Hepatocyte (in vitro differentiated cells): ENCODE measurements at regions not wholly inside any gene's neighbourhood (a gene's known extent, or its start where the extent isn't known, plus 50 kb on each side); places are given as distances from the start of the nearest gene placed in this dataset.
"Not testable (repeated sequence)": the region's sequence is repeated elsewhere in the genome, so short reads cannot be mapped to it uniquely, and the experiment has no call there.

Experiments used
- DNase-seq: peaks from one replicate; pipeline ENCODE4 v3.0.0-alpha.2; 2016; ENCODE audit warnings: low spot score
- H2AFZ ChIP-seq: fragments of 200-600 bp; sonication (generic); 2 replicates; pipeline ENCODE4 v1.6.0; 2016; ENCODE audit warnings: antibody characterized with exemption, mild to moderate bottlenecking
- H3K27ac ChIP-seq: fragments of 200-600 bp; sonication (generic); 2 replicates; pipeline ENCODE4 v1.5.1; 2016; ENCODE audit warnings: mild to moderate bottlenecking
- H3K27me3 ChIP-seq: fragments of 200-600 bp; sonication (generic); 2 replicates; pipeline ENCODE4 v1.6.1; 2016
- H3K36me3 ChIP-seq: fragments of 200-600 bp; sonication (generic); replicated peaks from 2 replicates; pipeline ENCODE4 v1.5.1; 2016; ENCODE audit warnings: low read depth; ENCODE audit not compliant: insufficient read depth
- H3K4me1 ChIP-seq: fragments of 200-600 bp; sonication (generic); 2 replicates; pipeline ENCODE4 v1.5.1; 2016; ENCODE audit warnings: mild to moderate bottlenecking, moderate library complexity; ENCODE audit not compliant: insufficient read depth
- H3K4me2 ChIP-seq: fragments of 200-600 bp; sonication (generic); 2 replicates; pipeline ENCODE4 v1.6.0; 2016
- H3K4me3 ChIP-seq: fragments of 200-600 bp; sonication (generic); 2 replicates; pipeline ENCODE4 v1.5.1; 2016; ENCODE audit warnings: mild to moderate bottlenecking
- H3K79me2 ChIP-seq: fragments of 200-600 bp; sonication (generic); 2 replicates; pipeline ENCODE4 v1.6.0; 2017; ENCODE audit warnings: mild to moderate bottlenecking
- H3K9me2 ChIP-seq: fragments of 200-600 bp; sonication (generic); replicated peaks from 2 replicates; pipeline ENCODE4 v1.6.0; 2017; ENCODE audit warnings: mild to moderate bottlenecking; ENCODE audit not compliant: insufficient read depth
- H3K9me3 ChIP-seq: fragments of 200-600 bp; sonication (generic); 2 replicates; pipeline ENCODE4 v1.5.1; 2016; ENCODE audit warnings: low read depth, mild to moderate bottlenecking
- H4K20me1 ChIP-seq: fragments of 200-600 bp; sonication (generic); 2 replicates; pipeline ENCODE4 v1.6.0; 2016; ENCODE audit warnings: mild to moderate bottlenecking; ENCODE audit not compliant: insufficient read depth, poor library complexity, severe bottlenecking
- CTCF ChIP-seq: fragments of 200-600 bp; sonication (generic); IDR thresholded peaks from 2 replicates; pipeline ENCODE4 v1.5.1; 2016; ENCODE audit warnings: antibody characterized with exemption, mild to moderate bottlenecking; ENCODE audit not compliant: poor library complexity
- EZH2 ChIP-seq: fragments of 200-600 bp; sonication (generic); IDR thresholded peaks from 2 replicates; pipeline ENCODE4 v1.6.1; 2016; ENCODE audit warnings: antibody characterized with exemption, mild to moderate bottlenecking, borderline replicate concordance
- EZH2phosphoT487 ChIP-seq: fragments of 200-600 bp; sonication (generic); IDR thresholded peaks from one replicate; pipeline ENCODE4 v1.6.1; 2018; ENCODE audit warnings: antibody characterized with exemption, mild to moderate bottlenecking, low read depth, moderate library complexity; ENCODE audit not compliant: unreplicated experiment, severe bottlenecking
- WGBS: methylation state at CpG from one replicate; pipeline ENCODE4 v1.1.6; 2016; ENCODE audit warnings: low lambda C conversion rate; ENCODE audit errors: missing lambda C conversion rate; 5-methylcytosine and 5-hydroxymethylcytosine counted together

DNA sequence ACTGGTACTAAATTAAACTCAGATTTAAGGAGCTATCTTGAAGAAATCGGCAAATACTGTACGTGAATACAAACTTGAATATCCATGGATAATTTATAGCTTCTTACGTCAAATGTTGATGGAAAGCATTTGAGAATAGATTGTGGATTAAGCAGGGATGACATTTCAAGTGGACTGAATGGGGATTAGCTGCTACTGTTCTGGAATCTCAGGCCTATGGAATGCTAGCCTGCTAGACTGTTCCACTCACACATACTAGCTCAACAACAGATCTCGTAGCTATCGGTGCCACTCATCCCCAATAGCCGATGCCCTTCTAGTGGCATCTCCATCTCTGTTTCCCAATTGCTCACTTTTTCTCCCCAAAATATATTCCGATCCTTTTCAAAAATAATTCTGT lies 62.0 kb upstream of the USP25 start:
- Histone ChIP-seq H3K4me1 (peaks cover 4% of the 10 kb centered on the region), H3K9me3 (no peaks in the 10 kb centered on the region), H3K9me2 (no peaks in the 10 kb centered on the region), H3K4me2 (no peak overlapping the region), H3K36me3 (no peaks in the 10 kb centered on the region), H3K27ac (no peak overlapping the region), H3K79me2 (no peaks in the 10 kb centered on the region), H2AFZ (no peak overlapping the region), H3K4me3 (no peak overlapping the region), H4K20me1 (no peaks in the 10 kb centered on the region), H3K27me3 (no peaks in the 10 kb centered on the region)
- WGBS = 84% methylated on average over 7 of the region's 7 CpGs
- DNase-seq = no peak
- TF ChIP-seq EZH2 = no peak
- no peak for TF ChIP-seq CTCF
- TF ChIP-seq EZH2phosphoT487 = no peak

DNA sequence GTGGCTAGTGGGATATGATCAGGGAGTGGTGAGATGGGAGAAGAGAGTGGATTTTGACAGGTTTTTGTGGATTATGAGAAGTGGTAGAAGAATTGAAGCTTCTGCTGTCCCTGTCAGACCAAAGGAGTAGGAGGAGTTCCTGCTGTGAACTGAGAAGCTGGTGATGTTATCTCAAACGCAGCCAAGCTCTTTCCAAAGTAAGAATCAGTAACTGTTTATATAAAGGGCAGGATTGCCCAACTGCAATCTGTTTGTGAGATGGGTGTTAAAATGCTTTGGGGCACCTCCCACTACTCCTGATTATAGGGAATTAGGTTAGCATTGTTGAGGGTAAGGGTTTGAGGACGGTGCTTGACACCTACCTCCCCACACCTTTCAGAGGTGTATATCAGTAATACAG lies 60.5 kb upstream of the USP25 start:
- Histone ChIP-seq H3K4me1 (peaks cover 4% of the 10 kb centered on the region), H2AFZ (no peak overlapping the region), H3K27ac (no peak overlapping the region), H3K27me3 (no peaks in the 10 kb centered on the region), H3K36me3 (no peaks in the 10 kb centered on the region), H3K9me2 (no peaks in the 10 kb centered on the region), H3K4me2 (no peak overlapping the region), H4K20me1 (no peaks in the 10 kb centered on the region), H3K4me3 (no peak overlapping the region), H3K79me2 (no peaks in the 10 kb centered on the region), H3K9me3 (no peaks in the 10 kb centered on the region)
- TF ChIP-seq EZH2 = no peak
- TF ChIP-seq CTCF = no peak
- TF ChIP-seq EZH2phosphoT487 = no peak
- WGBS = 24% methylated on average over 2 of the region's 2 CpGs
- no peak for DNase-seq

DNA sequence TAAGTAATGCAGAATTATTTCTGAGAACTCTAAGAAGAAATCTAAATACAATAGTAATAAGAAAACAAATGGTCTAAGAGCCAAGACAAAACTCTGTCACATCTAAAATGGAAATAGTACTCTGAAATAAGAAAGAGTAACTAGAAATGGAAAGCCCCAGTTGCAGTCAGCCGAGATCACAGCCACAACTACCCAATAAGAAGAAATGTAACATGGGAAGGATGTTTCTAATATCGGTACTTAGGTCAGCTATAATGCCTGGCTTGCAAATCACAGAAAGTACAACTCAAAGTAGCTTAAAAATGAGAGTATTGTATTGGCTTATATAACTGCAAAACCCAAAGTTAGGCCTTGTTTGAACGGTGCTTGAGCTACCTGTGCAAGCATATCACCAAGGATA lies 58.6 kb upstream of the USP25 start:
- H2AFZ ChIP-seq = no peak overlapping the region
- H4K20me1 ChIP-seq = no peaks in the 10 kb centered on the region
- no peaks in the 10 kb centered on the region for H3K36me3 ChIP-seq
- no peaks in the 10 kb centered on the region for H3K79me2 ChIP-seq
- H3K4me3 ChIP-seq = no peak overlapping the region
- no peak for TF ChIP-seq EZH2
- no peak for TF ChIP-seq CTCF
- TF ChIP-seq EZH2phosphoT487 = no peak
- 93% methylated on average over 3 of the region's 3 CpGs for WGBS
- H3K27me3 ChIP-seq = no peaks in the 10 kb centered on the region
- no peaks in the 10 kb centered on the region for H3K9me3 ChIP-seq
- no peaks in the 10 kb centered on the region for H3K9me2 ChIP-seq
- H3K4me1 ChIP-seq = peaks cover 4% of the 10 kb centered on the region
- no peak overlapping the region for H3K27ac ChIP-seq
- H3K4me2 ChIP-seq = no peak overlapping the region
- no peak for DNase-seq

DNA sequence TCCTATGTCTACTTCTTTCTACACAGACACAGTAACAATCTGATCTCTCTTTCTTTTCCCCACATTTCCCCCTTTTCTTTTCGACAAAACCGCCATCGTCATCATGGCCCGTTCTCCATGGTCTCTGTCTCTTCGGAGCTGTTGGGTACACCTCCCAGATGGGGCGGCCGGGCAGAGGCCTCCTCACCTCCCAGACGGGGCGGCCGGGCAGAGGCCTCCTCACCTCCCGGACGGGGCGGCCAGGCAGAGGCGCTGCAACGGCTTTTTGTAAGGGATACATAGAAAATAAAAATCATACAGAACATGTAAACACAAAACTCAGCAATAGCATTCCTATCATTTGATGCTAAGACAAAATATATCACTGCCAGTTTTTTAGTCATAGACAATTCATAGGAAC lies 57.2 kb upstream of the USP25 start:
- H3K27ac ChIP-seq = peak overlapping the region; percentile 58
- H3K36me3 ChIP-seq, H3K27me3 ChIP-seq, H3K79me2 ChIP-seq, H3K4me1 ChIP-seq, H3K4me2 ChIP-seq, H2AFZ ChIP-seq, DNase-seq, H3K9me2 ChIP-seq, H3K4me3 ChIP-seq, H3K9me3 ChIP-seq, H4K20me1 ChIP-seq: not testable (repeated sequence)
- 97% methylated on average over 15 of the region's 15 CpGs for WGBS
